ENCODE measurements at regions not wholly inside any gene's neighbourhood (a gene's known extent, or its start where the extent isn't known, plus 50 kb on each side); places are given as distances from the start of the nearest gene placed in this dataset.

GRCh38 chr20:60803335-60804055 is 448.6 kb upstream of the CDH4 start:
- Histone ChIP-seq H3K4me3 (ENCODE audit: low read depth, low read length) (no peak overlapping the region), H3K27me3 (ENCODE audit: control insufficient read depth, insufficient read depth, low read length) (no peaks in the 10 kb centered on the region), H3K36me3 (ENCODE audit: control insufficient read depth, insufficient read depth, low read length) (no peaks in the 10 kb centered on the region)
- TF ChIP-seq CTCF (IDR thresholded peaks at IDR 0.05; ENCODE audit: insufficient read depth, low read depth, low read length), result no peak
- DNase-seq (ENCODE audit: low read depth), result no peak
- ChIA-PET POLR2A (no interaction called here), CTCF (no interaction called here)

- CTCF ChIA-PET, result no interaction called here
- no peaks in the 10 kb centered on the region for H3K36me3 ChIP-seq (ENCODE audit: control insufficient read depth, insufficient read depth, low read length)
Observed at GRCh38 chr20:60804240-60804917, 447.7 kb upstream of the CDH4 start.

GRCh38 chr20:60804918-60805630 is 447.0 kb upstream of the CDH4 start:
- POLR2A ChIA-PET, result no interaction called here
- no peak overlapping the region for H3K4me3 ChIP-seq (ENCODE audit: low read depth, low read length)

More at GRCh38 chr20:60804240-60804917, 447.7 kb upstream of the CDH4 start:
- Histone ChIP-seq H3K27me3 (ENCODE audit: control insufficient read depth, insufficient read depth, low read length) (no peaks in the 10 kb centered on the region), H3K4me3 (ENCODE audit: low read depth, low read length) (no peak overlapping the region)
- POLR2A ChIA-PET, result no interaction called here
- no peak for TF ChIP-seq CTCF (IDR thresholded peaks at IDR 0.05; ENCODE audit: insufficient read depth, low read depth, low read length)
- no peak for DNase-seq (ENCODE audit: low read depth)

GRCh38 chr20:60806354-60806753 is 445.7 kb upstream of the CDH4 start:
- CTCF ChIA-PET, result no interaction called here
- no peak overlapping the region for H3K4me3 ChIP-seq (ENCODE audit: low read depth, low read length)
- H3K36me3 ChIP-seq (ENCODE audit: control insufficient read depth, insufficient read depth, low read length), result no peaks in the 10 kb centered on the region
- POLR2A ChIA-PET, result no interaction called here
- no peak for DNase-seq (ENCODE audit: low read depth)
- TF ChIP-seq CTCF (IDR thresholded peaks at IDR 0.05; ENCODE audit: insufficient read depth, low read depth, low read length), result no peak
- H3K27me3 ChIP-seq (ENCODE audit: control insufficient read depth, insufficient read depth, low read length), result no peaks in the 10 kb centered on the region

More at GRCh38 chr20:60804918-60805630, 447.0 kb upstream of the CDH4 start:
- no peak for TF ChIP-seq CTCF (IDR thresholded peaks at IDR 0.05; ENCODE audit: insufficient read depth, low read depth, low read length)
- CTCF ChIA-PET, result no interaction called here
- no peak for DNase-seq (ENCODE audit: low read depth)
- Histone ChIP-seq H3K27me3 (ENCODE audit: control insufficient read depth, insufficient read depth, low read length) (no peaks in the 10 kb centered on the region), H3K36me3 (ENCODE audit: control insufficient read depth, insufficient read depth, low read length) (no peaks in the 10 kb centered on the region)

- no peak for DNase-seq (ENCODE audit: low read depth)
- POLR2A ChIA-PET, result no interaction called here
Observed at GRCh38 chr20:60806824-60807223, 445.2 kb upstream of the CDH4 start.

More at GRCh38 chr20:60806824-60807223, 445.2 kb upstream of the CDH4 start:
- TF ChIP-seq CTCF (IDR thresholded peaks at IDR 0.05; ENCODE audit: insufficient read depth, low read depth, low read length), result no peak
- Histone ChIP-seq H3K4me3 (ENCODE audit: low read depth, low read length) (no peak overlapping the region), H3K27me3 (ENCODE audit: control insufficient read depth, insufficient read depth, low read length) (no peaks in the 10 kb centered on the region), H3K36me3 (ENCODE audit: control insufficient read depth, insufficient read depth, low read length) (no peaks in the 10 kb centered on the region)
- CTCF ChIA-PET, result no interaction called here
